Left cardiac atrium (tissue), 4 donors: ENCODE measurements at regions not wholly inside any gene's neighbourhood (a gene's known extent, or its start where the extent isn't known, plus 50 kb on each side); places are given as distances from the start of the nearest gene placed in this dataset.

Source experiments
- ATAC-seq, 2 donors: fragments of 200-7000 bp; cut with Tn5 transposase; one replicate each; pipeline ENCODE4 v1.9.1; 2020; ENCODE audit warnings: mild to moderate bottlenecking in 2 of 2, moderate library complexity in 2 of 2
- DNase-seq: peaks from one replicate; pipeline ENCODE4 v3.0.0-alpha.2; 2020
- intact Hi-C, 2 donors: fragments of 100-400 bp; cut with DNase I; formaldehyde crosslinking; loops; one replicate each; pipeline versions ENCODE4 v1.14.1 to v1.15.1; 2022 to 2023
- donor health status: DM: no; HTN: yes; CAD: no.
- donor health status: DM: no; HTN: yes; CAD: no; lungs with severe emphysema.
- donor health status: DM: yes; HTN: yes; CAD: no.
- donor health status: Dilated cardiomyopathy.

- intact Hi-C loops: no loop called here
- DNase-seq (no peak), ATAC-seq (no peak)
These were observed 249.0 kb upstream of the PPP2R2D start for GRCh38 chr10:131651674-131652437.

GRCh38 chr10:131652438-131653139 lies 248.2 kb upstream of the PPP2R2D start:
- intact Hi-C loops: no loop called here
- ATAC-seq: no peak
- DNase-seq: no peak

- ATAC-seq (no peak), DNase-seq (no peak)
- intact Hi-C loops: no loop called here
These were observed 247.7 kb upstream of the PPP2R2D start for GRCh38 chr10:131653140-131653539.

GRCh38 chr10:131653554-131654470 lies 247.0 kb upstream of the PPP2R2D start:
- ATAC-seq (no peak), DNase-seq (no peak)
- intact Hi-C loops: no loop called here

- intact Hi-C loops: no loop called here
- ATAC-seq: no peak
- no peak for DNase-seq
These were observed 246.2 kb upstream of the PPP2R2D start for GRCh38 chr10:131654471-131655087.

GRCh38 chr10:131655101-131655849 lies 245.5 kb upstream of the PPP2R2D start:
- no peak for ATAC-seq
- DNase-seq: no peak
- intact Hi-C loops: no loop called here

GRCh38 chr10:131656009-131656408 lies 244.8 kb upstream of the PPP2R2D start:
- intact Hi-C loops: no loop called here
- ATAC-seq: no peak

GRCh38 chr10:131656431-131656841 lies 244.4 kb upstream of the PPP2R2D start:
- DNase-seq: no peak
- ATAC-seq: no peak
- intact Hi-C loops: no loop called here

More at GRCh38 chr10:131656009-131656408, 244.8 kb upstream of the PPP2R2D start:
- DNase-seq: no peak

- ATAC-seq (no peak), DNase-seq (no peak)
- intact Hi-C loops: no loop called here
These were observed 243.4 kb upstream of the PPP2R2D start for GRCh38 chr10:131657318-131657984.

GRCh38 chr10:131657985-131658330 lies 242.8 kb upstream of the PPP2R2D start:
- intact Hi-C loops: no loop called here
- DNase-seq: no peak
- ATAC-seq: no peak

GRCh38 chr10:131658476-131659110 lies 242.2 kb upstream of the PPP2R2D start:
- ATAC-seq (no peak), DNase-seq (no peak)
- intact Hi-C loops: no loop called here

- no peak for DNase-seq
- intact Hi-C loops: no loop called here
- ATAC-seq: no peak
These were observed 240.4 kb upstream of the PPP2R2D start for GRCh38 chr10:131660427-131660826.

- DNase-seq (no peak), ATAC-seq (no peak)
- intact Hi-C loops: no loop called here
These were observed 238.0 kb upstream of the PPP2R2D start for GRCh38 chr10:131662851-131663250.

- intact Hi-C loops: no loop called here
- ATAC-seq: no peak
- DNase-seq: no peak
These were observed 237.5 kb upstream of the PPP2R2D start for GRCh38 chr10:131663351-131663750.

GRCh38 chr10:131666091-131666490 lies 234.7 kb upstream of the PPP2R2D start:
- no peak for DNase-seq
- no peak for ATAC-seq
- intact Hi-C loops: no loop called here

GRCh38 chr10:131667047-131667446 lies 233.8 kb upstream of the PPP2R2D start:
- ATAC-seq (no peak), DNase-seq (no peak)
- intact Hi-C loops: no loop called here

- no peak for DNase-seq
- intact Hi-C loops: no loop called here
- ATAC-seq: no peak
These were observed 233.2 kb upstream of the PPP2R2D start for GRCh38 chr10:131667561-131667960.

GRCh38 chr10:131668903-131669302 lies 231.9 kb upstream of the PPP2R2D start:
- intact Hi-C loops: no loop called here
- ATAC-seq: no peak

More at GRCh38 chr10:131668903-131669302, 231.9 kb upstream of the PPP2R2D start:
- DNase-seq: no peak
